ENCODE measurements at regions not wholly inside any gene's neighbourhood (a gene's known extent, or its start where the extent isn't known, plus 50 kb on each side); places are given as distances from the start of the nearest gene placed in this dataset.

DNA sequence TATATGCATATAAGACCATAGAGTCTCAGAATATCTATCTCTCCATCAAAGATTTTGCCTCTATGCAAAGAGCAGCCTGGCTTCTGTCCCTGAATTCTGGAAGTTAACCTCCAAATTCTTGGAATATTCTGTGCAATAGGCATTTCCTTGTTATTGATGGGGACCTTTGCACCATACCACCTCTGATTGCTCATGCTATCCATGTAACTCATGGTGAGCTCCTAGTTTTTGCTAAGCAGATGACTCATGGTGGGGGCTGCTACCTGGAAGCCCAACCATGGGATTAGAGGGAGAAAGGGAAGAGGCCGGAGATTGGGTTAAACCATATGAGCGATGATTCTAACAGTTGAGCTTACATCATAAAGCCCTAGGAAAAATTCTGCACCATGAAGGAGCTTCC is 310.2 kb upstream of the FIGN start:
- no peaks in the 10 kb centered on the region for H3K27me3 Mint-ChIP-seq (ENCODE audit: insufficient read depth)
- H3K9me3 Mint-ChIP-seq, result peaks cover 3% of the 10 kb centered on the region
- H3K4me1 ChIP-seq (ENCODE audit: control insufficient read depth, insufficient read depth, low read length), result no peaks in the 10 kb centered on the region
- H3K27me3 ChIP-seq (ENCODE audit: control insufficient read depth, insufficient read depth, low read length, poor library complexity, severe bottlenecking), result no peaks in the 10 kb centered on the region
- no peaks in the 10 kb centered on the region for H3K36me3 Mint-ChIP-seq (ENCODE audit: low read depth)
- TF ChIP-seq, protein P1, sequence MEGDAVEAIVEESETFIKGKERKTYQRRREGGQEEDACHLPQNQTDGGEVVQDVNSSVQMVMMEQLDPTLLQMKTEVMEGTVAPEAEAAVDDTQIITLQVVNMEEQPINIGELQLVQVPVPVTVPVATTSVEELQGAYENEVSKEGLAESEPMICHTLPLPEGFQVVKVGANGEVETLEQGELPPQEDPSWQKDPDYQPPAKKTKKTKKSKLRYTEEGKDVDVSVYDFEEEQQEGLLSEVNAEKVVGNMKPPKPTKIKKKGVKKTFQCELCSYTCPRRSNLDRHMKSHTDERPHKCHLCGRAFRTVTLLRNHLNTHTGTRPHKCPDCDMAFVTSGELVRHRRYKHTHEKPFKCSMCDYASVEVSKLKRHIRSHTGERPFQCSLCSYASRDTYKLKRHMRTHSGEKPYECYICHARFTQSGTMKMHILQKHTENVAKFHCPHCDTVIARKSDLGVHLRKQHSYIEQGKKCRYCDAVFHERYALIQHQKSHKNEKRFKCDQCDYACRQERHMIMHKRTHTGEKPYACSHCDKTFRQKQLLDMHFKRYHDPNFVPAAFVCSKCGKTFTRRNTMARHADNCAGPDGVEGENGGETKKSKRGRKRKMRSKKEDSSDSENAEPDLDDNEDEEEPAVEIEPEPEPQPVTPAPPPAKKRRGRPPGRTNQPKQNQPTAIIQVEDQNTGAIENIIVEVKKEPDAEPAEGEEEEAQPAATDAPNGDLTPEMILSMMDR (conservative IDR thresholded peaks at IDR 0.05), result no peak
- no peaks in the 10 kb centered on the region for H3K36me3 ChIP-seq (ENCODE audit: control insufficient read depth, insufficient read depth, low read length)
- no peak overlapping the region for H3K4me3 ChIP-seq (ENCODE audit: low read length)
- DNase-seq, result no peak
- H3K4me3 Mint-ChIP-seq, result no peak overlapping the region
- no peak overlapping the region for H3K9ac ChIP-seq (ENCODE audit: extremely low read depth, low read length, poor library complexity, severe bottlenecking)
- 100% methylated on average over 2 of the region's 2 CpGs; no CpG with 5 or more reads in 1 of the 2 experiments for WGBS, 2 experiments (ENCODE audit: insufficient coverage in 1 of 2, insufficient read length in 1 of 2)
- no peak overlapping the region for H3K27ac Mint-ChIP-seq
- H3K4me1 Mint-ChIP-seq, result no peaks in the 10 kb centered on the region
- no peak overlapping the region for H3K27ac ChIP-seq (ENCODE audit: low read depth, low read length)
- H3K9me3 ChIP-seq (ENCODE audit: control insufficient read depth, low read length), result no peaks in the 10 kb centered on the region

DNA sequence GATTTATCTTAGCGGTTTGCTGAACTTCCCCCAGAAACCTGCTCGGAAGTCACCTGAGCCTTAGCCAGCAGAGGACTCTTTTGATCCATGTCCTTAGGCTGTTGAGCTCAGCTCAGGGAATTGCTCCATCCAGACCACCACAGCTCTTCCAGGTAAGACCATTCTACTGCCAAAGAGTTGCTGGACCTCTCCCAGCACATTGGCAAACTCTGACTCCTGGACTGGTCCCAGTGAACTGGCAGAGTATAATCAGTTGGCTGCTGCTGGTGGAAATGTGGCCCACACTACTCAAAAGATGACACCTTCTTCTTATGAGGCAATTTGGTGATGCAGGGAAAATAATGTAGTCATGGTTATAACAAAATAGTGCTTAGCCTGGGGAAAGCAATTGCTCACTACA is 308.8 kb upstream of the FIGN start:
- no peak overlapping the region for H3K9ac ChIP-seq (ENCODE audit: extremely low read depth, low read length, poor library complexity, severe bottlenecking)
- H3K36me3 Mint-ChIP-seq (ENCODE audit: low read depth), result no peaks in the 10 kb centered on the region
- no peak overlapping the region for H3K4me3 ChIP-seq (ENCODE audit: low read length)
- H3K9me3 ChIP-seq (ENCODE audit: control insufficient read depth, low read length), result no peaks in the 10 kb centered on the region
- no peaks in the 10 kb centered on the region for H3K4me1 Mint-ChIP-seq
- H3K27ac Mint-ChIP-seq, result no peak overlapping the region
- no peak for DNase-seq
- peaks cover 5% of the 10 kb centered on the region for H3K9me3 Mint-ChIP-seq
- no peak overlapping the region for H3K4me3 Mint-ChIP-seq
- WGBS, 2 experiments (ENCODE audit: insufficient coverage in 1 of 2, insufficient read length in 1 of 2), result 88 to 100% methylated on average over 2 of the region's 2 CpGs
- no peaks in the 10 kb centered on the region for H3K27me3 ChIP-seq (ENCODE audit: control insufficient read depth, insufficient read depth, low read length, poor library complexity, severe bottlenecking)
- no peak overlapping the region for H3K27ac ChIP-seq (ENCODE audit: low read depth, low read length)
- H3K4me1 ChIP-seq (ENCODE audit: control insufficient read depth, insufficient read depth, low read length), result no peaks in the 10 kb centered on the region
- TF ChIP-seq, protein P1 (conservative IDR thresholded peaks at IDR 0.05), result no peak
- no peaks in the 10 kb centered on the region for H3K36me3 ChIP-seq (ENCODE audit: control insufficient read depth, insufficient read depth, low read length)
- no peaks in the 10 kb centered on the region for H3K27me3 Mint-ChIP-seq (ENCODE audit: insufficient read depth)

DNA sequence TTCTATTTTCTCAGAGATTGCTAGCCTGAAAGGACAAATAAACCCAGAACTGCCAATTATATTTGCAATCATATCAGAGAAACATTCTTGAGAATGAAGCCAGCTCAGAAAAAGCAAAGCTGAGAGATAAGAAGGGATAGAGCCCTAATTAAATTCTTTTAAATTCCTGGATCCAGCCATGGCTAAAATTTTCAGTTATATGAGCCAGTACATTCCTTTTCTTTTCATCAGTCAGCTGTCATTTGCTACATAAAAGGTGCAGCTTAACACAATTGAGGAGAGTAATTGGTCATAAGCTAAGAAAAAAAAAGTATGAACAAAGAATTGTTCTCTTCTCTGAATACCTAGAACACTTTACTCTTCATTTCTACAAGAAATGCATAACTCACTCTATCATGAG is 303.5 kb upstream of the FIGN start:
- Mint-ChIP-seq H3K36me3 (ENCODE audit: low read depth) (no peaks in the 10 kb centered on the region), H3K27ac (no peak overlapping the region), H3K9me3 (peaks cover 5% of the 10 kb centered on the region), H3K27me3 (ENCODE audit: insufficient read depth) (no peaks in the 10 kb centered on the region), H3K4me1 (no peaks in the 10 kb centered on the region), H3K4me3 (no peak overlapping the region)
- Histone ChIP-seq H3K27ac (ENCODE audit: low read depth, low read length) (no peak overlapping the region), H3K9me3 (ENCODE audit: control insufficient read depth, low read length) (no peaks in the 10 kb centered on the region), H3K4me3 (ENCODE audit: low read length) (no peak overlapping the region), H3K27me3 (ENCODE audit: control insufficient read depth, insufficient read depth, low read length, poor library complexity, severe bottlenecking) (no peaks in the 10 kb centered on the region), H3K4me1 (ENCODE audit: control insufficient read depth, insufficient read depth, low read length) (no peaks in the 10 kb centered on the region), H3K9ac (ENCODE audit: extremely low read depth, low read length, poor library complexity, severe bottlenecking) (no peak overlapping the region), H3K36me3 (ENCODE audit: control insufficient read depth, insufficient read depth, low read length) (no peaks in the 10 kb centered on the region)
- no peak for DNase-seq
- TF ChIP-seq, protein P1 (conservative IDR thresholded peaks at IDR 0.05), result no peak

Measured in endodermal cell (in vitro differentiated cells).